Chondrocyte (in vitro differentiated cells): ENCODE measurements at regions not wholly inside any gene's neighbourhood (a gene's known extent, or its start where the extent isn't known, plus 50 kb on each side); places are given as distances from the start of the nearest gene placed in this dataset.

ENCODE experiments used
- DNase-seq: peaks from one replicate; pipeline ENCODE4 v3.0.0; 2021; ENCODE audit warnings: mixed read lengths, low spot score
- H3K27ac Mint-ChIP-seq: one replicate; pipeline ENCODE4 v1.8.0; 2021; ENCODE audit warnings: mild to moderate bottlenecking, moderate library complexity, mixed read lengths; ENCODE audit not compliant: unreplicated experiment
- H3K27me3 Mint-ChIP-seq: 2 replicates; pipeline ENCODE4 v1.8.0; 2021; ENCODE audit warnings: low read depth, mixed read lengths
- H3K36me3 Mint-ChIP-seq: 2 replicates; pipeline ENCODE4 v1.8.0; 2021; ENCODE audit warnings: low read depth, mixed read lengths
- H3K4me1 Mint-ChIP-seq: 2 replicates; pipeline ENCODE4 v1.8.0; 2021; ENCODE audit warnings: low read depth, mild to moderate bottlenecking, mixed read lengths
- H3K4me3 Mint-ChIP-seq: one replicate; pipeline ENCODE4 v1.8.0; 2021; ENCODE audit warnings: mild to moderate bottlenecking, moderate library complexity, mixed read lengths; ENCODE audit not compliant: unreplicated experiment
- H3K9me3 Mint-ChIP-seq: 2 replicates; pipeline ENCODE4 v1.8.0; 2021; ENCODE audit warnings: low read depth, mixed read lengths
- CTCF ChIP-seq: fragments of 200-600 bp; sonication (generic); IDR thresholded peaks from 2 replicates; pipeline ENCODE4 v1.5.0; 2021; ENCODE audit warnings: antibody characterized with exemption, mild to moderate bottlenecking, moderate library complexity

- Mint-ChIP-seq H3K36me3 (no peaks in the 10 kb centered on the region), H3K27ac (no peak overlapping the region), H3K4me3 (no peak overlapping the region), H3K9me3 (peaks cover 8% of the 10 kb centered on the region), H3K27me3 (peaks cover 2% of the 10 kb centered on the region), H3K4me1 (no peaks in the 10 kb centered on the region)
- TF ChIP-seq CTCF = no peak
- DNase-seq = no peak
Measured at GRCh38 chrX:79557212-79557611, 190.1 kb upstream of the ITM2A start.

- H3K9me3 Mint-ChIP-seq = peaks cover 8% of the 10 kb centered on the region
- TF ChIP-seq CTCF = no peak
- no peaks in the 10 kb centered on the region for H3K4me1 Mint-ChIP-seq
- no peak overlapping the region for H3K27ac Mint-ChIP-seq
- H3K27me3 Mint-ChIP-seq = peaks cover 2% of the 10 kb centered on the region
- H3K4me3 Mint-ChIP-seq = no peak overlapping the region
- no peaks in the 10 kb centered on the region for H3K36me3 Mint-ChIP-seq
- no peak for DNase-seq
Measured at GRCh38 chrX:79556800-79557199, 189.7 kb upstream of the ITM2A start.

GRCh38 chrX:79530310-79531108, 163.4 kb upstream of the ITM2A start:
- Mint-ChIP-seq H3K9me3 (peaks cover 46% of the 10 kb centered on the region), H3K36me3 (no peaks in the 10 kb centered on the region), H3K4me3 (no peak overlapping the region), H3K4me1 (no peaks in the 10 kb centered on the region), H3K27ac (no peak overlapping the region), H3K27me3 (no peaks in the 10 kb centered on the region)
- DNase-seq = no peak
- TF ChIP-seq CTCF = no peak

- H3K36me3 Mint-ChIP-seq = no peaks in the 10 kb centered on the region
- no peaks in the 10 kb centered on the region for H3K4me1 Mint-ChIP-seq
- no peak overlapping the region for H3K4me3 Mint-ChIP-seq
- H3K9me3 Mint-ChIP-seq = peaks cover 68% of the 10 kb centered on the region
- H3K27me3 Mint-ChIP-seq = no peaks in the 10 kb centered on the region
- H3K27ac Mint-ChIP-seq = no peak overlapping the region
- peak; percentile 31 for TF ChIP-seq CTCF
- DNase-seq = no peak
Measured at GRCh38 chrX:79524642-79525041, 157.5 kb upstream of the ITM2A start.

GRCh38 chrX:79515529-79515928, 148.4 kb upstream of the ITM2A start:
- Mint-ChIP-seq H3K27me3 (no peaks in the 10 kb centered on the region), H3K9me3 (peaks cover 27% of the 10 kb centered on the region), H3K4me1 (no peaks in the 10 kb centered on the region), H3K4me3 (no peak overlapping the region), H3K27ac (no peak overlapping the region), H3K36me3 (no peaks in the 10 kb centered on the region)
- DNase-seq = no peak
- no peak for TF ChIP-seq CTCF
